Right lung (tissue), 2 donors: ENCODE measurements at regions not wholly inside any gene's neighbourhood (a gene's known extent, or its start where the extent isn't known, plus 50 kb on each side); places are given as distances from the start of the nearest gene placed in this dataset.
A peak's percentile ranks its signal among the peaks of the same experiment; 100 is the strongest.

Experiments
- DNase-seq, 2 donors: peaks; one replicate each; pipeline ENCODE4 v3.0.0-alpha.2; 2013

GRCh38 chr18:28984731-28985130, 807.8 kb upstream of the CDH2 start:
- DNase-seq = no peak

GRCh38 chr18:28974504-28974903, 797.6 kb upstream of the CDH2 start:
- DNase-seq = no peak

- DNase-seq = no peak
These were observed 796.4 kb upstream of the CDH2 start for GRCh38 chr18:28973324-28973723.

- DNase-seq = no peak
These were observed 795.5 kb upstream of the CDH2 start for GRCh38 chr18:28972333-28972907.

GRCh38 chr18:28963481-28963880, 786.6 kb upstream of the CDH2 start:
- no peak for DNase-seq

GRCh38 chr18:28961669-28962228, 784.8 kb upstream of the CDH2 start:
- DNase-seq = peak in 1 of 2 donors; percentile 6

GRCh38 chr18:28960146-28960545, 783.2 kb upstream of the CDH2 start:
- DNase-seq = no peak

GRCh38 chr18:28952339-28952738, 775.4 kb upstream of the CDH2 start:
- DNase-seq = no peak

- DNase-seq = no peak
These were observed 771.0 kb upstream of the CDH2 start for GRCh38 chr18:28947900-28948299.

- DNase-seq = no peak
These were observed 769.5 kb upstream of the CDH2 start for GRCh38 chr18:28946471-28946870.

- no peak for DNase-seq
These were observed 746.0 kb upstream of the CDH2 start for GRCh38 chr18:28922936-28923335.

- DNase-seq = no peak
These were observed 739.5 kb upstream of the CDH2 start for GRCh38 chr18:28916456-28916855.

GRCh38 chr18:28905509-28905908, 728.6 kb upstream of the CDH2 start:
- DNase-seq = no peak

GRCh38 chr18:28904789-28905364, 727.9 kb upstream of the CDH2 start:
- DNase-seq = no peak

GRCh38 chr18:28903306-28903705, 726.4 kb upstream of the CDH2 start:
- DNase-seq = no peak

GRCh38 chr18:28890791-28891190, 713.9 kb upstream of the CDH2 start:
- DNase-seq = no peak

- DNase-seq = no peak
These were observed 707.4 kb upstream of the CDH2 start for GRCh38 chr18:28884304-28884703.

GRCh38 chr18:28880856-28881255, 703.9 kb upstream of the CDH2 start:
- DNase-seq = no peak

GRCh38 chr18:28875059-28875458, 698.1 kb upstream of the CDH2 start:
- DNase-seq = no peak

GRCh38 chr18:28863396-28863795, 686.5 kb upstream of the CDH2 start:
- DNase-seq = no peak

GRCh38 chr18:28858248-28858647, 681.3 kb upstream of the CDH2 start:
- no peak for DNase-seq

- DNase-seq = no peak
These were observed 679.1 kb upstream of the CDH2 start for GRCh38 chr18:28855989-28856388.

- DNase-seq = no peak
These were observed 678.6 kb upstream of the CDH2 start for GRCh38 chr18:28855524-28855923.

- DNase-seq = no peak
These were observed 678.0 kb upstream of the CDH2 start for GRCh38 chr18:28854964-28855363.
